H1 (cell line): ENCODE measurements at regions not wholly inside any gene's neighbourhood (a gene's known extent, or its start where the extent isn't known, plus 50 kb on each side); places are given as distances from the start of the nearest gene placed in this dataset.

ENCODE experiments used
- CTCF ChIA-PET: fragments of 300-600 bp; sonication (Branson Sonifier 250); formaldehyde crosslinking; loops from one replicate; lab custom pipeline; 2021; ENCODE audit not compliant: partially characterized antibody; lab: Charles Lee
- POLR2A ChIA-PET: fragments of 300-600 bp; sonication (Branson Sonifier 250); formaldehyde crosslinking; loops from one replicate; lab custom pipeline; 2021; ENCODE audit warnings: inconsistent platforms; ENCODE audit not compliant: partially characterized antibody; lab: Charles Lee
- DNase-seq, 2 experiments: peaks; one replicate each; pipeline versions ENCODE4 v3.0.0 to v3.0.0-alpha.2; 2010 to 2022; ENCODE audit warnings: low spot score in 2 of 2, low read depth in 1 of 2, mixed read lengths in 1 of 2
- FAIRE-seq: peaks from 2 replicates; lab custom pipeline; 2011; peaks lifted over from hg19 to GRCh38; lab: Jason Lieb, UNC
- H2AFZ ChIP-seq: 2 replicates; pipeline ENCODE4 v1.8.1; 2012; ENCODE audit warnings: low read length, inconsistent platforms
- H2AK5ac ChIP-seq: 2 replicates; pipeline ENCODE4 v1.6.1; 2013; ENCODE audit warnings: low read depth, low read length
- H2BK120ac ChIP-seq: replicated peaks from 2 replicates; pipeline ENCODE3; 2013; ENCODE audit warnings: low read depth, low read length, inconsistent platforms
- H2BK12ac ChIP-seq: 2 replicates; pipeline ENCODE4 v1.6.1; 2013; ENCODE audit warnings: low read depth, low read length
- H2BK15ac ChIP-seq: 2 replicates; pipeline ENCODE4 v1.6.1; 2013; ENCODE audit warnings: low read length
- H2BK20ac ChIP-seq: 2 replicates; pipeline ENCODE4 v1.6.1; 2013; ENCODE audit warnings: low read length
- H2BK5ac ChIP-seq: 2 replicates; pipeline ENCODE4 v1.6.1; 2013; ENCODE audit warnings: low read depth, low read length
- H3K14ac ChIP-seq: 2 replicates; pipeline ENCODE4 v1.6.1; 2013; ENCODE audit warnings: inconsistent platforms; ENCODE audit not compliant: insufficient read length
- H3K18ac ChIP-seq: 2 replicates; pipeline ENCODE4 v1.6.1; 2013; ENCODE audit warnings: low read length; ENCODE audit errors: extremely low read depth
- H3K23ac ChIP-seq: 2 replicates; pipeline ENCODE4 v1.6.1; 2013; ENCODE audit warnings: inconsistent platforms; ENCODE audit not compliant: insufficient read length
- H3K23me2 ChIP-seq: 2 replicates; pipeline ENCODE4 v1.6.1; 2013; ENCODE audit warnings: low read depth, low read length
- H3K27ac ChIP-seq: 2 replicates; pipeline ENCODE4 v1.6.1; 2011; ENCODE audit warnings: low read depth, low read length, inconsistent platforms
- H3K27me3 ChIP-seq, 4 experiments: replicated peaks in 1 of 4; 1 replicate in 1 of 4; 2 replicates in 3 of 4; pipeline versions ENCODE4 v1.6.1 to v1.8.1; 2011 to 2013; ENCODE audit warnings: low read length in 3 of 4, mild to moderate bottlenecking in 3 of 4, inconsistent platforms in 2 of 4, mixed read lengths in 2 of 4, moderate library complexity in 1 of 4; ENCODE audit not compliant: control insufficient read depth in 3 of 4, insufficient read depth in 3 of 4; ENCODE audit errors: extremely low read depth in 1 of 4
- H3K36me3 ChIP-seq, 4 experiments: 2 replicates each; pipeline versions ENCODE4 v1.6.1 to v1.8.1; 2011 to 2013; ENCODE audit warnings: mild to moderate bottlenecking in 4 of 4, low read length in 3 of 4, moderate library complexity in 2 of 4, control low read depth in 1 of 4, inconsistent platforms in 1 of 4; ENCODE audit not compliant: insufficient read depth in 4 of 4, control insufficient read depth in 2 of 4
- H3K4ac ChIP-seq: replicated peaks from 2 replicates; pipeline ENCODE3; 2013; ENCODE audit warnings: low read length, low read depth, mixed read lengths, inconsistent platforms; ENCODE audit not compliant: insufficient read length
- H3K4me1 ChIP-seq, 4 experiments: replicated peaks in 1 of 4; 1 replicate in 1 of 4; 2 replicates in 3 of 4; pipeline versions ENCODE4 v1.6.1 to v1.8.1; 2011 to 2013; ENCODE audit warnings: low read length in 3 of 4, inconsistent platforms in 2 of 4, mixed read lengths in 1 of 4; ENCODE audit not compliant: insufficient read depth in 4 of 4, control insufficient read depth in 3 of 4
- H3K4me2 ChIP-seq, 2 experiments: 2 replicates each; pipeline versions ENCODE4 v1.6.1 to v1.8.1; 2011 to 2013; ENCODE audit warnings: low read depth in 2 of 2, low read length in 2 of 2, control low read depth in 1 of 2, inconsistent platforms in 1 of 2, mild to moderate bottlenecking in 1 of 2; ENCODE audit not compliant: insufficient read depth in 1 of 2
- H3K4me3 ChIP-seq, 4 experiments: fragments of 200-600, 300-600 bp in 1 of 4; sonication (generic), shearing (Covaris generic), sonication (Bioruptor Twin) in 1 of 4; 2 replicates each; pipeline versions ENCODE4 v1.5.1 to v1.8.1; 2011 to 2016; ENCODE audit warnings: low read length in 4 of 4, low read depth in 3 of 4, control low read depth in 2 of 4, inconsistent platforms in 2 of 4, mild to moderate bottlenecking in 2 of 4, mixed read lengths in 1 of 4, moderate library complexity in 1 of 4; ENCODE audit not compliant: insufficient read depth in 2 of 4; ENCODE audit errors: extremely low read depth in 1 of 4
- H3K56ac ChIP-seq: replicated peaks from 2 replicates; pipeline ENCODE3; 2013; ENCODE audit warnings: low read depth, mild to moderate bottlenecking, mixed read lengths, low read length, inconsistent platforms; ENCODE audit not compliant: insufficient read length
- H3K79me1 ChIP-seq: 2 replicates; pipeline ENCODE4 v1.6.1; 2013; ENCODE audit warnings: low read depth, low read length, control low read depth
- H3K79me2 ChIP-seq, 2 experiments: 2 replicates each; pipeline versions ENCODE4 v1.6.1 to v1.8.1; 2012 to 2013; ENCODE audit warnings: low read length in 2 of 2, mild to moderate bottlenecking in 2 of 2, inconsistent platforms in 1 of 2; ENCODE audit not compliant: insufficient read depth in 2 of 2, control insufficient read depth in 1 of 2
- H3K9ac ChIP-seq, 4 experiments: replicated peaks in 1 of 4; 1 replicate in 1 of 4; 2 replicates in 3 of 4; pipeline versions ENCODE4 v1.6.1 to v1.8.1; 2011 to 2013; ENCODE audit warnings: low read depth in 3 of 4, low read length in 3 of 4, control low read depth in 2 of 4, mild to moderate bottlenecking in 2 of 4, moderate library complexity in 2 of 4, inconsistent platforms in 1 of 4; ENCODE audit errors: extremely low read depth in 1 of 4
- H3K9me3 ChIP-seq, 2 experiments: 2 replicates each; pipeline versions ENCODE4 v1.6.1 to v1.8.1; 2012 to 2013; ENCODE audit warnings: mild to moderate bottlenecking in 2 of 2, moderate library complexity in 2 of 2, control low read depth in 1 of 2, inconsistent platforms in 1 of 2, low read depth in 1 of 2, low read length in 1 of 2, mixed read lengths in 1 of 2; ENCODE audit not compliant: insufficient read depth in 2 of 2
- H4K20me1 ChIP-seq, 2 experiments: replicated peaks in 1 of 2; 2 replicates each; pipeline versions ENCODE3 to v1.8.1; 2011 to 2013; ENCODE audit warnings: inconsistent platforms in 2 of 2, low read length in 2 of 2, mild to moderate bottlenecking in 1 of 2; ENCODE audit not compliant: insufficient read depth in 2 of 2, control insufficient read depth in 1 of 2
- H4K5ac ChIP-seq: 2 replicates; pipeline ENCODE4 v1.6.1; 2013; ENCODE audit warnings: low read length, low read depth, mixed read lengths, inconsistent platforms; ENCODE audit not compliant: insufficient read length
- H4K8ac ChIP-seq: 2 replicates; pipeline ENCODE4 v1.8.0; 2013; ENCODE audit warnings: mild to moderate bottlenecking, moderate library complexity, low read length, inconsistent platforms; ENCODE audit not compliant: insufficient read depth; ENCODE audit errors: extremely low read depth
- H4K91ac ChIP-seq: replicated peaks from 2 replicates; pipeline ENCODE3; 2013; ENCODE audit warnings: low read length, mixed read lengths, inconsistent platforms; ENCODE audit not compliant: insufficient read length
- BRCA1 ChIP-seq: IDR thresholded peaks from 2 replicates; pipeline ENCODE4 v1.6.1; 2012; ENCODE audit warnings: low read depth, low read length, improper control_type of control experiment
- CTBP2 ChIP-seq: IDR thresholded peaks from 2 replicates; pipeline ENCODE4 v1.7.0; 2011; ENCODE audit warnings: borderline replicate concordance, mild to moderate bottlenecking, moderate library complexity, mixed read lengths, low read length; ENCODE audit not compliant: insufficient read depth, insufficient read length
- EP300 ChIP-seq, 2 experiments: IDR thresholded peaks; 1 replicate in 1 of 2; 2 replicates in 1 of 2; pipeline ENCODE4 v1.6.1; 2011 to 2012; ENCODE audit warnings: low read depth in 2 of 2, low read length in 2 of 2, mild to moderate bottlenecking in 2 of 2, borderline replicate concordance in 1 of 2, inconsistent platforms in 1 of 2, moderate library complexity in 1 of 2
- EZH2 ChIP-seq: fragments of 200-600 bp; sonication (generic); IDR thresholded peaks from 2 replicates; pipeline ENCODE4 v1.7.1; 2012; ENCODE audit warnings: low read depth, mild to moderate bottlenecking, moderate library complexity, low read length, inconsistent platforms; ENCODE audit not compliant: severe bottlenecking
- GABPA ChIP-seq: IDR thresholded peaks from 2 replicates; pipeline ENCODE4 v1.6.1; 2011; ENCODE audit warnings: mild to moderate bottlenecking, low read length, moderate library complexity, borderline replicate concordance; ENCODE audit not compliant: insufficient read depth
- HDAC6 ChIP-seq: IDR thresholded peaks from one replicate; pipeline ENCODE4 v1.7.1; 2012; ENCODE audit warnings: low read depth, mild to moderate bottlenecking, inconsistent platforms, low read length, moderate library complexity
- JUND ChIP-seq: IDR thresholded peaks from 2 replicates; pipeline ENCODE4 v1.6.1; 2011; ENCODE audit warnings: mild to moderate bottlenecking, improper control_type of control experiment, low read length
- RNF2 ChIP-seq: fragments of 200-900, 300-1000 bp; sonication (generic); IDR thresholded peaks from 2 replicates; pipeline ENCODE4 v1.7.1; 2016; ENCODE audit warnings: borderline replicate concordance, low read depth, mild to moderate bottlenecking, antibody characterized with exemption, low read length; ENCODE audit not compliant: poor library complexity, severe bottlenecking; ENCODE audit errors: missing control alignments
- SP4 ChIP-seq: IDR thresholded peaks from 2 replicates; pipeline ENCODE4 v1.6.1; 2012; ENCODE audit warnings: low read length, inconsistent platforms
- SUZ12 ChIP-seq: fragments of 200-600 bp; sonication (generic); IDR thresholded peaks from 2 replicates; pipeline ENCODE4 v1.6.1; 2012; ENCODE audit warnings: mild to moderate bottlenecking, inconsistent platforms, low read length, moderate library complexity, mixed read lengths
- TEAD4 ChIP-seq: IDR thresholded peaks from 2 replicates; pipeline ENCODE4 v1.6.1; 2012; ENCODE audit warnings: low read depth, low read length, inconsistent platforms, mixed read lengths
- YY1 ChIP-seq: IDR thresholded peaks from 2 replicates; pipeline ENCODE4 v1.6.1; 2011; ENCODE audit warnings: low read depth, mild to moderate bottlenecking, low read length
- ZNF274 ChIP-seq: IDR thresholded peaks from 2 replicates; pipeline ENCODE4 v1.7.0; 2012; ENCODE audit warnings: low read length, borderline replicate concordance; ENCODE audit errors: extremely low read depth
- WGBS, 2 experiments: shearing (Covaris generic) in 1 of 2; methylation state at CpG; one replicate each; pipeline versions ENCODE4 v1.1.6 to v1.1.7; 2013 to 2015; ENCODE audit warnings: low lambda C conversion rate in 2 of 2, mixed read lengths in 2 of 2, inconsistent platforms in 1 of 2, low coverage in 1 of 2, missing lambda C conversion rate in 1 of 2; ENCODE audit not compliant: insufficient replicate concordance in 2 of 2, insufficient coverage in 1 of 2, insufficient read length in 1 of 2; ENCODE audit errors: extremely low coverage in 1 of 2, missing lambda C conversion rate in 1 of 2; 5-methylcytosine and 5-hydroxymethylcytosine counted together

GRCh38 chr5:38051711-38052511 lies 206.4 kb upstream of the EGFLAM start:
- Histone ChIP-seq H2AK5ac (no peak overlapping the region), H3K4me3 (no peak overlapping the region), H3K18ac (no peak overlapping the region), H3K36me3 (no peaks in the 10 kb centered on the region), H3K14ac (no peak overlapping the region), H3K79me1 (no peaks in the 10 kb centered on the region), H3K23me2 (no peaks in the 10 kb centered on the region), H2BK120ac (no peak overlapping the region), H2BK5ac (no peak overlapping the region), H4K5ac (no peak overlapping the region), H2AFZ (no peak overlapping the region), H2BK12ac (no peak overlapping the region), H3K56ac (no peak overlapping the region), H3K9me3 (no peaks in the 10 kb centered on the region), H3K9ac (no peak overlapping the region), H3K4ac (no peak overlapping the region), H2BK20ac (no peak overlapping the region), H4K8ac (no peak overlapping the region), H4K20me1 (no peaks in the 10 kb centered on the region), H3K27me3 (no peaks in the 10 kb centered on the region), H3K79me2 (no peaks in the 10 kb centered on the region), H2BK15ac (no peak overlapping the region), H3K4me1 (no peaks in the 10 kb centered on the region), H4K91ac (no peak overlapping the region), H3K27ac (no peak overlapping the region), H3K4me2 (no peak overlapping the region), H3K23ac (no peak overlapping the region)
- FAIRE-seq (no peak), DNase-seq (no peak)
- 85% methylated on average over 12 of the region's 12 CpGs; no CpG with 5 or more reads in 1 of the 2 experiments for WGBS, 2 experiments
- ChIA-PET POLR2A (no interaction called here), CTCF (interaction anchor here (0.6 to 2.1 kb wide), 2 partner anchors 20 to 154 kb away, joined by 3 to 5 read pairs; no protein-coding TSS in a partner anchor)
- TF ChIP-seq TEAD4 (no peak), CTBP2 (no peak), HDAC6 (no peak), JUND (no peak), GABPA (no peak), RNF2 (no peak), SP4 (no peak), EZH2 (no peak), YY1 (no peak), ZNF274 (no peak), BRCA1 (no peak), EP300 (IDR thresholded peaks at IDR 0.05; ENCODE audit: borderline replicate concordance in 1 of 2, low read depth in 2 of 2, low read length in 2 of 2) (no peak), SUZ12 (no peak)
